Panc1 (cell line): ENCODE measurements at regions not wholly inside any gene's neighbourhood (a gene's known extent, or its start where the extent isn't known, plus 50 kb on each side); places are given as distances from the start of the nearest gene placed in this dataset.

Experiments
- CTCF ChIP-seq: fragments of 450-650 bp; IDR thresholded peaks from 2 replicates; pipeline ENCODE4 v1.5.1; 2017; ENCODE audit warnings: mild to moderate bottlenecking
- POLR2AphosphoS5 ChIP-seq: IDR thresholded peaks from 2 replicates; pipeline ENCODE4 v1.6.1; 2012; ENCODE audit warnings: mild to moderate bottlenecking, low read depth, low read length, moderate library complexity
- REST ChIP-seq, 2 experiments: IDR thresholded peaks; 2 replicates each; pipeline ENCODE4 v1.6.1; 2011 to 2012; ENCODE audit warnings: low read depth in 2 of 2, control low read depth in 1 of 2, low read length in 1 of 2, mild to moderate bottlenecking in 1 of 2, moderate library complexity in 1 of 2; ENCODE audit not compliant: insufficient read depth in 1 of 2
- SIN3A ChIP-seq: IDR thresholded peaks from 2 replicates; pipeline ENCODE4 v1.6.1; 2012; ENCODE audit warnings: low read depth, mild to moderate bottlenecking, low read length, moderate library complexity, borderline replicate concordance; ENCODE audit not compliant: insufficient read depth

- TF ChIP-seq SIN3A (no peak), CTCF (no peak), REST (IDR thresholded peaks at IDR 0.05; ENCODE audit: insufficient read depth in 1 of 2, low read depth in 2 of 2, low read length in 1 of 2) (no peak), POLR2AphosphoS5 (no peak)
These were observed 108.6 kb downstream of the CCT6B start for GRCh38 chr17:34852614-34853013.
